Mesendoderm (in vitro differentiated cells): ENCODE measurements at regions not wholly inside any gene's neighbourhood (a gene's known extent, or its start where the extent isn't known, plus 50 kb on each side); places are given as distances from the start of the nearest gene placed in this dataset.
A peak's percentile ranks its signal among the peaks of the same experiment; 100 is the strongest.

Experiments used
- DNase-seq: peaks from one replicate; pipeline ENCODE4 v3.0.0; 2013
- H2AK5ac ChIP-seq: 2 replicates; pipeline ENCODE4 v1.6.1; 2013; ENCODE audit warnings: low read length, inconsistent platforms
- H2BK120ac ChIP-seq: 2 replicates; pipeline ENCODE4 v1.6.1; 2013; ENCODE audit warnings: low read depth, mild to moderate bottlenecking, low read length, moderate library complexity, mixed read lengths
- H2BK15ac ChIP-seq: replicated peaks from 2 replicates; pipeline ENCODE4 v1.6.1; 2013; ENCODE audit warnings: low read depth, mild to moderate bottlenecking, moderate library complexity
- H2BK5ac ChIP-seq: 2 replicates; pipeline ENCODE4 v1.6.1; 2013; ENCODE audit warnings: low read length, inconsistent platforms
- H3K18ac ChIP-seq: 2 replicates; pipeline ENCODE4 v1.6.1; 2013; ENCODE audit warnings: mild to moderate bottlenecking, low read length, mixed read lengths
- H3K23ac ChIP-seq: one replicate; pipeline ENCODE4 v1.6.1; 2013; ENCODE audit warnings: low read length
- H3K27ac ChIP-seq: 2 replicates; pipeline ENCODE4 v1.5.1; 2013; ENCODE audit warnings: low read depth, mild to moderate bottlenecking, inconsistent platforms, low read length, moderate library complexity
- H3K27me3 ChIP-seq: 2 replicates; pipeline ENCODE4 v1.6.1; 2013; ENCODE audit warnings: low read length, control low read depth, mild to moderate bottlenecking, inconsistent platforms; ENCODE audit not compliant: insufficient read depth, poor library complexity
- H3K36me3 ChIP-seq: 2 replicates; pipeline ENCODE4 v1.6.1; 2013; ENCODE audit warnings: low read length, inconsistent platforms; ENCODE audit not compliant: control insufficient read depth, insufficient read depth
- H3K4ac ChIP-seq: one replicate; pipeline ENCODE4 v1.6.1; 2013; ENCODE audit warnings: low read depth, mild to moderate bottlenecking, low read length, moderate library complexity
- H3K4me1 ChIP-seq: 2 replicates; pipeline ENCODE4 v1.6.1; 2013; ENCODE audit warnings: low read depth, low read length, inconsistent platforms; ENCODE audit not compliant: control insufficient read depth
- H3K4me2 ChIP-seq: 2 replicates; pipeline ENCODE4 v1.6.1; 2013; ENCODE audit warnings: low read length
- H3K4me3 ChIP-seq: 2 replicates; pipeline ENCODE4 v1.5.1; 2013; ENCODE audit warnings: mild to moderate bottlenecking, low read length
- H3K56ac ChIP-seq: one replicate; pipeline ENCODE4 v1.6.1; 2013; ENCODE audit warnings: low read length
- H3K79me1 ChIP-seq: 2 replicates; pipeline ENCODE4 v1.6.1; 2013; ENCODE audit warnings: low read length, inconsistent platforms
- H3K79me2 ChIP-seq: 2 replicates; pipeline ENCODE4 v1.6.1; 2013; ENCODE audit warnings: mild to moderate bottlenecking, low read length; ENCODE audit not compliant: control insufficient read depth, insufficient read depth
- H3K9ac ChIP-seq: 2 replicates; pipeline ENCODE4 v1.6.1; 2013; ENCODE audit warnings: low read length, inconsistent platforms
- H4K5ac ChIP-seq: one replicate; pipeline ENCODE4 v1.6.1; 2013; ENCODE audit warnings: low read length
- H4K8ac ChIP-seq: one replicate; pipeline ENCODE4 v1.6.1; 2013; ENCODE audit warnings: low read depth, mild to moderate bottlenecking, control low read depth, low read length, moderate library complexity
- WGBS: extraction: QIAGEN DNeasy Blood & Tissue Kit; methylation state at CpG from one replicate; pipeline ENCODE4 v1.1.7; 2013; ENCODE audit warnings: low lambda C conversion rate, missing lambda C conversion rate; ENCODE audit not compliant: insufficient coverage; ENCODE audit errors: extremely low coverage; 5-methylcytosine and 5-hydroxymethylcytosine counted together

- no peak overlapping the region for H4K8ac ChIP-seq
- H3K36me3 ChIP-seq, result no peaks in the 10 kb centered on the region
- H2BK120ac ChIP-seq, result no peak overlapping the region
- WGBS, result no CpG with 5 or more reads among the region's 4 CpGs
- H3K27me3 ChIP-seq, result no peaks in the 10 kb centered on the region
- H3K4me1 ChIP-seq, result no peaks in the 10 kb centered on the region
- no peak overlapping the region for H3K9ac ChIP-seq
- H4K5ac ChIP-seq, result no peak overlapping the region
- no peak overlapping the region for H2BK5ac ChIP-seq
- H3K4ac ChIP-seq, result no peak overlapping the region
- DNase-seq, result no peak
- H3K4me2 ChIP-seq, result no peak overlapping the region
- no peak overlapping the region for H3K23ac ChIP-seq
- H3K79me1 ChIP-seq, result no peaks in the 10 kb centered on the region
- no peak overlapping the region for H2BK15ac ChIP-seq
- no peaks in the 10 kb centered on the region for H3K79me2 ChIP-seq
- H3K4me3 ChIP-seq, result no peak overlapping the region
- H3K18ac ChIP-seq, result no peak overlapping the region
- H3K56ac ChIP-seq, result no peak overlapping the region
- no peak overlapping the region for H2AK5ac ChIP-seq
- no peak overlapping the region for H3K27ac ChIP-seq
These were observed 272.5 kb upstream of the TRAM1L1 start for GRCh38 chr4:117357866-117358265.

- H3K18ac ChIP-seq, result no peak overlapping the region
- H3K36me3 ChIP-seq, result no peaks in the 10 kb centered on the region
- no peaks in the 10 kb centered on the region for H3K27me3 ChIP-seq
- no peak overlapping the region for H3K9ac ChIP-seq
- no peak overlapping the region for H4K5ac ChIP-seq
- no peak overlapping the region for H3K4me2 ChIP-seq
- H2BK120ac ChIP-seq, result no peak overlapping the region
- no peak overlapping the region for H3K56ac ChIP-seq
- H3K4me3 ChIP-seq, result no peak overlapping the region
- H3K79me2 ChIP-seq, result no peaks in the 10 kb centered on the region
- H3K4ac ChIP-seq, result no peak overlapping the region
- DNase-seq, result peak; percentile 40
- H3K4me1 ChIP-seq, result no peaks in the 10 kb centered on the region
- H3K79me1 ChIP-seq, result no peaks in the 10 kb centered on the region
- no peak overlapping the region for H3K23ac ChIP-seq
- no peak overlapping the region for H2BK5ac ChIP-seq
- H4K8ac ChIP-seq, result no peak overlapping the region
- no peak overlapping the region for H2BK15ac ChIP-seq
- H2AK5ac ChIP-seq, result no peak overlapping the region
- no CpG with 5 or more reads among the region's 4 CpGs for WGBS
- H3K27ac ChIP-seq, result no peak overlapping the region
These were observed 285.7 kb upstream of the TRAM1L1 start for GRCh38 chr4:117370944-117371668.

- Histone ChIP-seq H3K27me3 (no peaks in the 10 kb centered on the region), H3K18ac (no peak overlapping the region), H2BK120ac (no peak overlapping the region), H2BK5ac (no peak overlapping the region), H3K79me1 (no peaks in the 10 kb centered on the region), H3K4me2 (no peak overlapping the region), H4K8ac (no peak overlapping the region), H3K9ac (no peak overlapping the region), H2BK15ac (no peak overlapping the region), H3K79me2 (no peaks in the 10 kb centered on the region), H3K23ac (no peak overlapping the region), H3K4ac (no peak overlapping the region), H3K56ac (no peak overlapping the region), H3K4me3 (no peak overlapping the region), H3K4me1 (no peaks in the 10 kb centered on the region), H4K5ac (no peak overlapping the region), H3K27ac (no peak overlapping the region), H2AK5ac (no peak overlapping the region), H3K36me3 (no peaks in the 10 kb centered on the region)
- 100% methylated on average over 3 of the region's 3 CpGs for WGBS
- no peak for DNase-seq
These were observed 289.7 kb upstream of the TRAM1L1 start for GRCh38 chr4:117375101-117375500.

- no peak for DNase-seq
- no peak overlapping the region for H3K4ac ChIP-seq
- no peak overlapping the region for H3K18ac ChIP-seq
- no peak overlapping the region for H2BK15ac ChIP-seq
- no peak overlapping the region for H3K56ac ChIP-seq
- H3K4me2 ChIP-seq, result no peak overlapping the region
- H2BK5ac ChIP-seq, result no peak overlapping the region
- H3K4me3 ChIP-seq, result no peak overlapping the region
- H3K27me3 ChIP-seq, result no peaks in the 10 kb centered on the region
- no peak overlapping the region for H4K8ac ChIP-seq
- H2BK120ac ChIP-seq, result no peak overlapping the region
- H3K27ac ChIP-seq, result no peak overlapping the region
- no peaks in the 10 kb centered on the region for H3K79me2 ChIP-seq
- no peaks in the 10 kb centered on the region for H3K36me3 ChIP-seq
- no peak overlapping the region for H2AK5ac ChIP-seq
- H3K9ac ChIP-seq, result no peak overlapping the region
- no peaks in the 10 kb centered on the region for H3K4me1 ChIP-seq
- no peak overlapping the region for H4K5ac ChIP-seq
- H3K23ac ChIP-seq, result no peak overlapping the region
- H3K79me1 ChIP-seq, result no peaks in the 10 kb centered on the region
These were observed 291.3 kb upstream of the TRAM1L1 start for GRCh38 chr4:117376692-117377091.

- H2BK15ac ChIP-seq, result no peak overlapping the region
- no peak overlapping the region for H3K4me2 ChIP-seq
- H2BK120ac ChIP-seq, result no peak overlapping the region
- H3K4me3 ChIP-seq, result no peak overlapping the region
- no peak overlapping the region for H2AK5ac ChIP-seq
- no peaks in the 10 kb centered on the region for H3K79me1 ChIP-seq
- no peak overlapping the region for H4K5ac ChIP-seq
- WGBS, result no CpG with 5 or more reads among the region's 7 CpGs
- H3K9ac ChIP-seq, result no peak overlapping the region
- H3K4me1 ChIP-seq, result no peaks in the 10 kb centered on the region
- no peak overlapping the region for H3K56ac ChIP-seq
- no peak overlapping the region for H3K27ac ChIP-seq
- H3K23ac ChIP-seq, result no peak overlapping the region
- no peak overlapping the region for H3K18ac ChIP-seq
- no peaks in the 10 kb centered on the region for H3K79me2 ChIP-seq
- H3K36me3 ChIP-seq, result no peaks in the 10 kb centered on the region
- DNase-seq, result no peak
- no peak overlapping the region for H4K8ac ChIP-seq
- H3K4ac ChIP-seq, result no peak overlapping the region
- H2BK5ac ChIP-seq, result no peak overlapping the region
- no peaks in the 10 kb centered on the region for H3K27me3 ChIP-seq
These were observed 293.6 kb upstream of the TRAM1L1 start for GRCh38 chr4:117378942-117379341.

GRCh38 chr4:117383468-117383867 is 298.1 kb upstream of the TRAM1L1 start:
- H3K27me3 ChIP-seq, result no peaks in the 10 kb centered on the region
- no peak overlapping the region for H3K18ac ChIP-seq
- DNase-seq, result no peak
- no peak overlapping the region for H3K4ac ChIP-seq
- no peak overlapping the region for H2BK15ac ChIP-seq
- H2BK120ac ChIP-seq, result no peak overlapping the region
- no peak overlapping the region for H3K23ac ChIP-seq
- H3K36me3 ChIP-seq, result no peaks in the 10 kb centered on the region
- no peaks in the 10 kb centered on the region for H3K79me2 ChIP-seq
- no peak overlapping the region for H3K4me3 ChIP-seq
- no peak overlapping the region for H3K27ac ChIP-seq
- H3K4me1 ChIP-seq, result no peaks in the 10 kb centered on the region
- H2BK5ac ChIP-seq, result no peak overlapping the region
- H4K5ac ChIP-seq, result no peak overlapping the region
- H3K4me2 ChIP-seq, result no peak overlapping the region
- no peak overlapping the region for H4K8ac ChIP-seq
- no peak overlapping the region for H2AK5ac ChIP-seq
- no peaks in the 10 kb centered on the region for H3K79me1 ChIP-seq
- no peak overlapping the region for H3K56ac ChIP-seq
- H3K9ac ChIP-seq, result no peak overlapping the region
- WGBS, result no CpG with 5 or more reads among the region's 1 CpG
